ENCODE measurements at regions not wholly inside any gene's neighbourhood (a gene's known extent, or its start where the extent isn't known, plus 50 kb on each side); places are given as distances from the start of the nearest gene placed in this dataset.

GRCh38 chr5:112608975-112609374, 128.7 kb upstream of the APC start:
- no peak overlapping the region for H3K27ac Mint-ChIP-seq
- H3K27me3 Mint-ChIP-seq: no peaks in the 10 kb centered on the region

GRCh38 chr5:112612663-112613062, 125.0 kb upstream of the APC start:
- Mint-ChIP-seq H3K4me3 (no peak overlapping the region), H3K27ac (no peak overlapping the region), H3K4me1 (no peaks in the 10 kb centered on the region), H3K36me3 (no peaks in the 10 kb centered on the region), H3K9me3 (no peaks in the 10 kb centered on the region), H3K27me3 (no peaks in the 10 kb centered on the region)

More at GRCh38 chr5:112608975-112609374, 128.7 kb upstream of the APC start:
- Mint-ChIP-seq H3K4me3 (no peak overlapping the region), H3K4me1 (peaks cover 0 to 8% (median 2%) of the 10 kb centered on the region in 3 donors), H3K36me3 (no peaks in the 10 kb centered on the region), H3K9me3 (no peaks in the 10 kb centered on the region)

- Mint-ChIP-seq H3K36me3 (no peaks in the 10 kb centered on the region), H3K4me3 (no peak overlapping the region), H3K4me1 (no peaks in the 10 kb centered on the region), H3K27me3 (peaks cover 3% of the 10 kb centered on the region), H3K27ac (no peak overlapping the region), H3K9me3 (no peaks in the 10 kb centered on the region)
These were observed 123.4 kb upstream of the APC start for GRCh38 chr5:112614285-112614684.

GRCh38 chr5:112614986-112615385, 122.7 kb upstream of the APC start:
- Mint-ChIP-seq H3K36me3 (no peaks in the 10 kb centered on the region), H3K27ac (no peak overlapping the region), H3K27me3 (peaks cover 3% of the 10 kb centered on the region), H3K4me3 (no peak overlapping the region), H3K4me1 (no peaks in the 10 kb centered on the region), H3K9me3 (no peaks in the 10 kb centered on the region)

GRCh38 chr5:112616812-112617547, 120.7 kb upstream of the APC start:
- peaks cover 0 to 3% (median 0%) of the 10 kb centered on the region in 3 donors for H3K4me1 Mint-ChIP-seq
- no peaks in the 10 kb centered on the region for H3K36me3 Mint-ChIP-seq
- H3K27ac Mint-ChIP-seq: no peak overlapping the region
- peak overlapping the region in 2 of 4 donors; percentile 11 to 25 for H3K4me3 Mint-ChIP-seq
- H3K9me3 Mint-ChIP-seq: no peaks in the 10 kb centered on the region
- H3K27me3 Mint-ChIP-seq: peaks cover 5% of the 10 kb centered on the region

- no peaks in the 10 kb centered on the region for H3K9me3 Mint-ChIP-seq
- H3K36me3 Mint-ChIP-seq: no peaks in the 10 kb centered on the region
- H3K27ac Mint-ChIP-seq: no peak overlapping the region
- H3K27me3 Mint-ChIP-seq: peaks cover 12% of the 10 kb centered on the region
- no peak overlapping the region for H3K4me3 Mint-ChIP-seq
- H3K4me1 Mint-ChIP-seq: peaks cover 2 to 4% (median 3%) of the 10 kb centered on the region in 3 donors
These were observed 112.4 kb upstream of the APC start for GRCh38 chr5:112625246-112625645.

- H3K27me3 Mint-ChIP-seq: peaks cover 12% of the 10 kb centered on the region
- H3K27ac Mint-ChIP-seq: no peak overlapping the region
- H3K4me3 Mint-ChIP-seq: no peak overlapping the region
- H3K4me1 Mint-ChIP-seq: peaks cover 2 to 4% (median 3%) of the 10 kb centered on the region in 3 donors
- H3K9me3 Mint-ChIP-seq: no peaks in the 10 kb centered on the region
- no peaks in the 10 kb centered on the region for H3K36me3 Mint-ChIP-seq
These were observed 111.8 kb upstream of the APC start for GRCh38 chr5:112625689-112626438.

GRCh38 chr5:112626715-112627114, 111.0 kb upstream of the APC start:
- Mint-ChIP-seq H3K36me3 (no peaks in the 10 kb centered on the region), H3K27ac (no peak overlapping the region), H3K4me1 (peaks cover 2 to 4% (median 2%) of the 10 kb centered on the region in 3 donors), H3K9me3 (peaks cover 0 to 1% (median under 1%) of the 10 kb centered on the region in 3 donors), H3K4me3 (no peak overlapping the region), H3K27me3 (peaks cover 15% of the 10 kb centered on the region)

- Mint-ChIP-seq H3K27ac (no peak overlapping the region), H3K27me3 (peaks cover 23% of the 10 kb centered on the region), H3K9me3 (peaks cover 5 to 15% (median 8%) of the 10 kb centered on the region in 3 donors)
These were observed 109.3 kb upstream of the APC start for GRCh38 chr5:112628214-112628980.

GRCh38 chr5:112630246-112631009, 107.3 kb upstream of the APC start:
- H3K27me3 Mint-ChIP-seq: peaks cover 23% of the 10 kb centered on the region
- H3K4me1 Mint-ChIP-seq: peaks cover 0 to 4% (median 0%) of the 10 kb centered on the region in 3 donors
- no peak overlapping the region for H3K4me3 Mint-ChIP-seq
- H3K27ac Mint-ChIP-seq: peak overlapping the region in 1 of 3 donors; percentile 40
- peaks cover 7% of the 10 kb centered on the region for H3K36me3 Mint-ChIP-seq
- H3K9me3 Mint-ChIP-seq: peaks cover 5 to 17% (median 11%) of the 10 kb centered on the region in 3 donors

More at GRCh38 chr5:112628214-112628980, 109.3 kb upstream of the APC start:
- Mint-ChIP-seq H3K4me3 (no peak overlapping the region), H3K4me1 (peaks cover 0 to 4% (median 0%) of the 10 kb centered on the region in 3 donors), H3K36me3 (peaks cover 4% of the 10 kb centered on the region)

- peaks cover 5 to 17% (median 11%) of the 10 kb centered on the region in 3 donors for H3K9me3 Mint-ChIP-seq
- H3K27ac Mint-ChIP-seq: no peak overlapping the region
- peaks cover 19% of the 10 kb centered on the region for H3K27me3 Mint-ChIP-seq
- no peak overlapping the region for H3K4me3 Mint-ChIP-seq
- no peaks in the 10 kb centered on the region for H3K4me1 Mint-ChIP-seq
- peaks cover 7% of the 10 kb centered on the region for H3K36me3 Mint-ChIP-seq
These were observed 103.5 kb upstream of the APC start for GRCh38 chr5:112634166-112634565.

- Mint-ChIP-seq H3K4me3 (no peak overlapping the region), H3K27me3 (peaks cover 18% of the 10 kb centered on the region), H3K36me3 (peaks cover 7% of the 10 kb centered on the region)
These were observed 102.9 kb upstream of the APC start for GRCh38 chr5:112634796-112635195.

GRCh38 chr5:112635276-112635675, 102.4 kb upstream of the APC start:
- Mint-ChIP-seq H3K9me3 (peaks cover 5 to 17% (median 11%) of the 10 kb centered on the region in 3 donors), H3K36me3 (peaks cover 7% of the 10 kb centered on the region), H3K4me1 (no peaks in the 10 kb centered on the region), H3K27ac (no peak overlapping the region), H3K27me3 (peaks cover 17% of the 10 kb centered on the region), H3K4me3 (no peak overlapping the region)

More at GRCh38 chr5:112634796-112635195, 102.9 kb upstream of the APC start:
- H3K27ac Mint-ChIP-seq: no peak overlapping the region
- no peaks in the 10 kb centered on the region for H3K4me1 Mint-ChIP-seq
- H3K9me3 Mint-ChIP-seq: peaks cover 5 to 17% (median 11%) of the 10 kb centered on the region in 3 donors
